ENCODE measurements at regions not wholly inside any gene's neighbourhood (a gene's known extent, or its start where the extent isn't known, plus 50 kb on each side); places are given as distances from the start of the nearest gene placed in this dataset.

GRCh38 chr5:60446917-60447316 is 253.0 kb downstream of the DEPDC1B start:
- H3K9me3 ChIP-seq (ENCODE audit: control insufficient read depth, insufficient read depth, low read depth, low read length) = no peaks in the 10 kb centered on the region
- H3K79me2 ChIP-seq (ENCODE audit: control insufficient read depth, insufficient read depth, low read length) = no peaks in the 10 kb centered on the region
- TF ChIP-seq, protein P1, sequence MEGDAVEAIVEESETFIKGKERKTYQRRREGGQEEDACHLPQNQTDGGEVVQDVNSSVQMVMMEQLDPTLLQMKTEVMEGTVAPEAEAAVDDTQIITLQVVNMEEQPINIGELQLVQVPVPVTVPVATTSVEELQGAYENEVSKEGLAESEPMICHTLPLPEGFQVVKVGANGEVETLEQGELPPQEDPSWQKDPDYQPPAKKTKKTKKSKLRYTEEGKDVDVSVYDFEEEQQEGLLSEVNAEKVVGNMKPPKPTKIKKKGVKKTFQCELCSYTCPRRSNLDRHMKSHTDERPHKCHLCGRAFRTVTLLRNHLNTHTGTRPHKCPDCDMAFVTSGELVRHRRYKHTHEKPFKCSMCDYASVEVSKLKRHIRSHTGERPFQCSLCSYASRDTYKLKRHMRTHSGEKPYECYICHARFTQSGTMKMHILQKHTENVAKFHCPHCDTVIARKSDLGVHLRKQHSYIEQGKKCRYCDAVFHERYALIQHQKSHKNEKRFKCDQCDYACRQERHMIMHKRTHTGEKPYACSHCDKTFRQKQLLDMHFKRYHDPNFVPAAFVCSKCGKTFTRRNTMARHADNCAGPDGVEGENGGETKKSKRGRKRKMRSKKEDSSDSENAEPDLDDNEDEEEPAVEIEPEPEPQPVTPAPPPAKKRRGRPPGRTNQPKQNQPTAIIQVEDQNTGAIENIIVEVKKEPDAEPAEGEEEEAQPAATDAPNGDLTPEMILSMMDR (conservative IDR thresholded peaks at IDR 0.05 in 1 of 2, IDR thresholded peaks at IDR 0.05 in 1 of 2; ENCODE audit: low read depth in 1 of 2, low read length in 2 of 2) = no peak
- no peak for TF ChIP-seq EZH2 (IDR thresholded peaks at IDR 0.05; ENCODE audit: low read length, missing control alignments)
- H3K9ac ChIP-seq (ENCODE audit: insufficient read depth, low read length) = no peak overlapping the region
- no peak overlapping the region for H3K27ac ChIP-seq (ENCODE audit: insufficient read depth, low read length)
- DNase-seq (ENCODE audit: low read depth in 2 of 2) = no peak
- H3K27me3 ChIP-seq (ENCODE audit: control insufficient read depth, insufficient read depth, low read length) = no peaks in the 10 kb centered on the region
- H2AFZ ChIP-seq (ENCODE audit: low read length) = no peak overlapping the region
- H3K4me2 ChIP-seq (ENCODE audit: extremely low read depth, insufficient read depth, low read length) = no peak overlapping the region
- no peak overlapping the region for H3K4me3 ChIP-seq (replicated peaks in 1 of 4; ENCODE audit: control extremely low read depth in 1 of 4, insufficient read depth in 1 of 4, low read depth in 3 of 4, low read length in 4 of 4)
- H4K20me1 ChIP-seq (ENCODE audit: control insufficient read depth, extremely low read depth, insufficient read depth, low read length) = no peaks in the 10 kb centered on the region
- H3K4me1 ChIP-seq (ENCODE audit: control insufficient read depth, extremely low read depth, insufficient read depth, low read length) = no peaks in the 10 kb centered on the region
- no peaks in the 10 kb centered on the region for H3K36me3 ChIP-seq (ENCODE audit: control insufficient read depth, insufficient read depth, low read length)

- no peak for TF ChIP-seq EZH2 (IDR thresholded peaks at IDR 0.05; ENCODE audit: low read length, missing control alignments)
- TF ChIP-seq, protein P1 (conservative IDR thresholded peaks at IDR 0.05 in 1 of 2, IDR thresholded peaks at IDR 0.05 in 1 of 2; ENCODE audit: low read depth in 1 of 2, low read length in 2 of 2) = no peak
- Histone ChIP-seq H3K4me3 (replicated peaks in 1 of 4; ENCODE audit: control extremely low read depth in 1 of 4, insufficient read depth in 1 of 4, low read depth in 3 of 4, low read length in 4 of 4) (no peak overlapping the region), H4K20me1 (ENCODE audit: control insufficient read depth, extremely low read depth, insufficient read depth, low read length) (no peaks in the 10 kb centered on the region), H3K27me3 (ENCODE audit: control insufficient read depth, insufficient read depth, low read length) (no peaks in the 10 kb centered on the region), H3K4me1 (ENCODE audit: control insufficient read depth, extremely low read depth, insufficient read depth, low read length) (no peaks in the 10 kb centered on the region), H2AFZ (ENCODE audit: low read length) (no peak overlapping the region), H3K27ac (ENCODE audit: insufficient read depth, low read length) (no peak overlapping the region), H3K79me2 (ENCODE audit: control insufficient read depth, insufficient read depth, low read length) (no peaks in the 10 kb centered on the region), H3K9ac (ENCODE audit: insufficient read depth, low read length) (no peak overlapping the region), H3K9me3 (ENCODE audit: control insufficient read depth, insufficient read depth, low read depth, low read length) (no peaks in the 10 kb centered on the region), H3K36me3 (ENCODE audit: control insufficient read depth, insufficient read depth, low read length) (no peaks in the 10 kb centered on the region), H3K4me2 (ENCODE audit: extremely low read depth, insufficient read depth, low read length) (no peak overlapping the region)
- peak in 1 of 2 donors; percentile 7 for DNase-seq (ENCODE audit: low read depth in 2 of 2)
Observed at GRCh38 chr5:60445921-60446320, 254.0 kb downstream of the DEPDC1B start.

- Histone ChIP-seq H3K4me3 (replicated peaks in 1 of 4; ENCODE audit: control extremely low read depth in 1 of 4, insufficient read depth in 1 of 4, low read depth in 3 of 4, low read length in 4 of 4) (no peak overlapping the region), H3K36me3 (ENCODE audit: control insufficient read depth, insufficient read depth, low read length) (no peaks in the 10 kb centered on the region), H3K9me3 (ENCODE audit: control insufficient read depth, insufficient read depth, low read depth, low read length) (no peaks in the 10 kb centered on the region), H2AFZ (ENCODE audit: low read length) (no peak overlapping the region), H3K27ac (ENCODE audit: insufficient read depth, low read length) (no peak overlapping the region), H3K9ac (ENCODE audit: insufficient read depth, low read length) (no peak overlapping the region), H4K20me1 (ENCODE audit: control insufficient read depth, extremely low read depth, insufficient read depth, low read length) (no peaks in the 10 kb centered on the region), H3K4me2 (ENCODE audit: extremely low read depth, insufficient read depth, low read length) (no peak overlapping the region), H3K27me3 (ENCODE audit: control insufficient read depth, insufficient read depth, low read length) (no peaks in the 10 kb centered on the region), H3K4me1 (ENCODE audit: control insufficient read depth, extremely low read depth, insufficient read depth, low read length) (no peaks in the 10 kb centered on the region), H3K79me2 (ENCODE audit: control insufficient read depth, insufficient read depth, low read length) (no peaks in the 10 kb centered on the region)
- TF ChIP-seq, protein P1 (conservative IDR thresholded peaks at IDR 0.05 in 1 of 2, IDR thresholded peaks at IDR 0.05 in 1 of 2; ENCODE audit: low read depth in 1 of 2, low read length in 2 of 2) = no peak
- no peak for DNase-seq (ENCODE audit: low read depth in 2 of 2)
Observed at GRCh38 chr5:60445427-60445826, 254.5 kb downstream of the DEPDC1B start.
